AG09319 (cell line): ENCODE measurements at regions not wholly inside any gene's neighbourhood (a gene's known extent, or its start where the extent isn't known, plus 50 kb on each side); places are given as distances from the start of the nearest gene placed in this dataset.

Experiments
- DNase-seq: peaks from one replicate; pipeline ENCODE4 v3.0.0-alpha.2; 2010; ENCODE audit warnings: low read depth; ENCODE audit errors: extremely low read depth
- CTCF ChIP-seq: IDR thresholded peaks from 2 replicates; pipeline ENCODE4 v1.5.1; 2011; ENCODE audit warnings: low read depth, mild to moderate bottlenecking, inconsistent platforms, low read length, moderate library complexity

DNA sequence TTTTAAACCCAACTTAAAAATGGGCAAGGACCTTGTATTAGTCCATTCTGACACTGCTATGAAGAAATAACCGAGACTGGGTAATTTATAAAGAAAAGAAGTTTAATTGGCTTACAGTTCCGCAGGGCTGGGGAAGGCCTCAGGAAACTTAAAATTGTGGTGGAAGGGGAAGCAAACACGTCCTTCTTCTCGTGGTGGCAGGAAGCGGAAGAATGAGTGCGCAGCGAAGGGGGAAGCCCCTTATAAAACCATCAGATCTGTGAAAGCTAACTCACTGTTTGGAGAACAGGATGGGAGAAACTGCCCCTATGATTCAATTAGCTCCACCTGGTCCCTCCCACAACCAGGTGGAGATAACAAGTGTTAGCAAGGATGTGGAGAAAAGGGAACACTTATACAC is 237.7 kb downstream of the SEC16B start:
- no peak for DNase-seq
- TF ChIP-seq CTCF, result no peak

DNA sequence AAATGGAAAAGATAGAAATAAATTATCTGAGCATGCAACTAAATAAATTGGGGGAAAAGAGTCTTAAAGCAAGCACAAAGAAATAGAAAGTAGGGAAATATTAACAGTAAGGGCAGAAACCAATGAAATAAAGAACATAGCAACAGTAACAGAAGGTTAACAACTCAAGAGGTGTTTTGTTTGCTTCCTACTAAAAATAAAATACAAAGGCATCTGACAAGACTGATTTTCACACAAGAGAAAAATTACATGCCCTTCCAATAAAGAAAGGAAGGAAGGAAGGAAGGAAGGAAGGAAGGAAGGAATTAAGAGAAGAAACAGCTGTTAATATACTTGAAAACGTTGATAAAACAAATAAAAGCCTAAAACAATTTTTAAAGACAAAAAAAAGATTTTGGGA is 240.2 kb downstream of the SEC16B start:
- DNase-seq, result no peak
- TF ChIP-seq CTCF, result no peak

GRCh38 chr1:177723533-177723932 is 246.3 kb downstream of the SEC16B start:
- no peak for DNase-seq
- no peak for TF ChIP-seq CTCF

DNA sequence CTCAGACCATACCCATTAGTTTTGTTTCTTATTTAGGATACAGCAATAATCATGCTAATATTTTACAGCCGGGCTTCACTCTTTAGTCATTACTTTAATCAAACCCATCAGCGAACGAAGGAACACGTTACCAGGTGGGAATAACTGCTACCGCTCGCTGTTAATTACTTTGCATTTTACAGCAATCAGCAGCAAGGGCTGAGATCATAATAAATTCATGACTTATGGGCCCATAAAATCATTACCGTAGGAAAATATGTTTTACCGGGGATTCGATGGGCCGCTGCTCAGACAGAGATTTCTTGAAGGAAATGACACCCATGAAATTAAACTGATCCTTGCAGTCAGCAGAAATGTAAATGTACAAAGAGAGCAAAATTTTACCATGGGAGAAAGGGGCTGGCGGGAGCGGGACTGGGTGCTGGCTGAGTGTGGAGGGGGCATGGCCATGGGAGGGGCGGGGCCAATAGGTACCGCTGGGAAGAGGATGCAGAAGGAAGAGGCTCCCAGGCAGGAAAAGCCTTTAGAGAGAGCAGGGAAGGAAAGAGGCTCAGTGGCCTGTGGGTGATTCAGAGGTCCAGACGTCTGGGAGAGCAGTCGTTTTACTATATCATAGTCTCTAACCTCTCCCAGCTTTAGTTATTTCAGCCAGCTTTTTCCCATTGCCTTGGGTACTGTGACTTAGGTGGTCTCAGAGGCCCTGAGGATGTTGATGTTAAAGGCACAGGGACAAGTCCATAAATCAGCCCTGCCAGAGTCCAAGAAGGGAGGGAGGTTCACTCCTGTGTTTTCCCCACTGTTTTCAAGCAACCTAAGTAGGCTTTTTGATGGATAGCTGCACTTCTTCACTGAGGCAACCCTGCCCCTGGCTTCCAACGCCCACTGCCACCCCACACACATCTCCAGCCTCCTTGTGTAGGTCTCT is 258.9 kb downstream of the SEC16B start:
- no peak for TF ChIP-seq CTCF
- no peak for DNase-seq

DNA sequence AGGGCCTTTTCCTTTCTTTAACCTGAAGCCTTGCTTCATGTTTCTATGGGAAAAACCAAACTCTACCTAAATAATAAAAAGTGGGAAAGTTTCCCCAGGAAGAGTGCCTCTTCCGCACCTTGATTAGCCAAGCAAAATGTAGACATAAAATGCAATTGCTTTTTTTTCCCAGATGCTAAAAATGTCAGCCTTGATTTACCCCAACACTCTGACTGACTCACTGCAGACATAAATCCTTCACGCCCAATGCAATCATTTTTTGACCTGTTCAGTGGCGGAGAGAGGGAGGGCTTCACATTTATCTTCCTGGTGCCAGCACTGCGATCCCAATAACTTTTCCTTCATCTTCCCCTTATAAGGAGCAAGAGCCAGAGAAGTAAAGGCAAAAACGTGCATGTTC is 261.5 kb downstream of the SEC16B start:
- no peak for DNase-seq
- no peak for TF ChIP-seq CTCF

- DNase-seq, result no peak
- TF ChIP-seq CTCF, result no peak
Observed at GRCh38 chr1:177706977-177707376, 262.9 kb downstream of the SEC16B start.

DNA sequence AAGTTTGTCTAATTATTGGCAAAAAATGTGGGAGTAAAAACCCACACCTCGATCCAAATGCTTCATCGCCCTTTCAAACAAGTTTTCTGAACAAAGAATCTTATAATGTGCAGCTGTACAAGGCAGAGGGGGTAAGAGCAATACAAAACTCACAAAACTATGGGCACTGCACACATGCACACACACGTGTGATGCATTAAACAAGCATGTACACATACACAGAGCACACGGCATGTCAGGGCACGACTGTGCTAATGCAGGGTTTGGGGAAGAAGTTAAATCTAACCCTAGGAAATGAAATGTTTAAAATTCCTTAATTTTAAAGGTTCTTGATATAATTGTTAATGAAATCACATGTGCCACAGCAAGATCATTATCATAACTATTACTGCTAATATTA is 264.0 kb downstream of the SEC16B start:
- TF ChIP-seq CTCF, result no peak
- no peak for DNase-seq
